Peyer's patch (tissue), 4 donors: ENCODE measurements at regions not wholly inside any gene's neighbourhood (a gene's known extent, or its start where the extent isn't known, plus 50 kb on each side); places are given as distances from the start of the nearest gene placed in this dataset.

Experiments
- CTCF ChIP-seq, 6 experiments: fragments of 450-650 bp in 4 of 6; fragments of 200-600 bp in 2 of 6; sonication (generic) in 1 of 6; IDR thresholded peaks; one replicate each; pipeline ENCODE4 v1.5.1; 2017 to 2019; ENCODE audit warnings: antibody characterized with exemption in 6 of 6, mild to moderate bottlenecking in 3 of 6, moderate library complexity in 1 of 6
- POLR2A ChIP-seq, 2 donors: fragments of 450-650 bp; IDR thresholded peaks; one replicate each; pipeline ENCODE4 v1.5.1; 2017; ENCODE audit warnings: antibody characterized with exemption in 2 of 2, mild to moderate bottlenecking in 2 of 2, moderate library complexity in 2 of 2

GRCh38 chr7:109901926-109902325, 1189.0 kb upstream of the LRRN3 start:
- TF ChIP-seq CTCF (IDR thresholded peaks at IDR 0.05) (no peak), POLR2A (IDR thresholded peaks at IDR 0.05) (no peak)
